Endodermal cell (in vitro differentiated cells): ENCODE measurements at regions not wholly inside any gene's neighbourhood (a gene's known extent, or its start where the extent isn't known, plus 50 kb on each side); places are given as distances from the start of the nearest gene placed in this dataset.

Experiments
- DNase-seq: peaks from one replicate; pipeline ENCODE4 v3.0.0-alpha.2; 2017
- H3K27ac ChIP-seq: 2 replicates; pipeline ENCODE4 v1.5.1; 2013; ENCODE audit warnings: mild to moderate bottlenecking, low read depth, low read length, moderate library complexity
- H3K27me3 ChIP-seq: 2 replicates; pipeline ENCODE4 v1.6.1; 2013; ENCODE audit warnings: mild to moderate bottlenecking, low read length, moderate library complexity; ENCODE audit not compliant: insufficient read depth, control insufficient read depth, poor library complexity, severe bottlenecking
- H3K36me3 ChIP-seq: 2 replicates; pipeline ENCODE4 v1.7.0; 2013; ENCODE audit warnings: mild to moderate bottlenecking, low read length, moderate library complexity; ENCODE audit not compliant: control insufficient read depth, insufficient read depth
- H3K4me1 ChIP-seq: one replicate; pipeline ENCODE4 v1.7.0; 2013; ENCODE audit warnings: low read length; ENCODE audit not compliant: control insufficient read depth, insufficient read depth
- H3K4me3 ChIP-seq: 2 replicates; pipeline ENCODE4 v1.5.1; 2013; ENCODE audit warnings: mild to moderate bottlenecking, low read length, moderate library complexity
- H3K9ac ChIP-seq: 2 replicates; pipeline ENCODE4 v1.6.1; 2013; ENCODE audit warnings: mild to moderate bottlenecking, low read length, moderate library complexity; ENCODE audit not compliant: poor library complexity, severe bottlenecking; ENCODE audit errors: extremely low read depth
- H3K9me3 ChIP-seq: 2 replicates; pipeline ENCODE4 v1.6.1; 2013; ENCODE audit warnings: mild to moderate bottlenecking, low read length, moderate library complexity; ENCODE audit not compliant: control insufficient read depth
- H3K27ac Mint-ChIP-seq: 2 replicates; pipeline ENCODE4 v1.8.0; 2020; ENCODE audit warnings: mixed read lengths
- H3K27me3 Mint-ChIP-seq: 2 replicates; pipeline ENCODE4 v1.8.0; 2021; ENCODE audit warnings: mild to moderate bottlenecking, mixed read lengths; ENCODE audit not compliant: insufficient read depth
- H3K36me3 Mint-ChIP-seq: 2 replicates; pipeline ENCODE4 v1.8.0; 2020; ENCODE audit warnings: low read depth, mixed read lengths
- H3K4me1 Mint-ChIP-seq: 2 replicates; pipeline ENCODE4 v1.8.0; 2020; ENCODE audit warnings: mixed read lengths
- H3K4me3 Mint-ChIP-seq: 2 replicates; pipeline ENCODE4 v1.8.0; 2020; ENCODE audit warnings: mild to moderate bottlenecking, moderate library complexity, mixed read lengths
- H3K9me3 Mint-ChIP-seq: 2 replicates; pipeline ENCODE4 v1.8.0; 2020; ENCODE audit warnings: mild to moderate bottlenecking, mixed read lengths
- CTCF ChIP-seq: fragments of 200-600 bp; sonication (generic); conservative IDR thresholded peaks from 2 replicates; pipeline ENCODE4 v1.5.0; 2021; ENCODE audit warnings: antibody characterized with exemption, mild to moderate bottlenecking
- WGBS, 2 experiments: methylation state at CpG; one replicate each; pipeline versions ENCODE4 v1.1.5 to v1.1.7; 2013; ENCODE audit warnings: missing lambda C conversion rate in 2 of 2, mixed read lengths in 1 of 2; ENCODE audit not compliant: insufficient coverage in 1 of 2, insufficient read length in 1 of 2; 5-methylcytosine and 5-hydroxymethylcytosine counted together

DNA sequence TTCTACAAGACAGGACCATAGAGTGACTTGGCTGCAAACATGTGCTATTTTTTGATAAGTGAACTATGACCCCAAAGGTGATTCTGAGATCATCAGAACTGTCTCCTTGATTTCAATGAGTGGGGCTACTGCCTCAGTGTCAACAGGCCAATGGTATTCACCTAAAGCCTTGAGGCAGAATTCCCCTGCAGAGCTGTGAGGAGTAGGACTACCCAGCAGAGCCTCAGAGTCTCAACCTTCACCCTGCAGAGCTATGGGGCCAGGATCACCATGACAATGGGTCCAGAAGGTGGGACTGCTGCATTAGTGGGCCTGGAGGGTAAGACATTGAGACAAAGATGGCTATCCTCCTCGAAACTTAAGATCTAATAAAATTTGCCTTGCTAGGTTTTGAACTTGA is 1668.2 kb upstream of the SLC39A10 start:
- no peaks in the 10 kb centered on the region for H3K4me1 Mint-ChIP-seq
- no peak for DNase-seq
- no peak for TF ChIP-seq CTCF
- H3K4me1 ChIP-seq: no peaks in the 10 kb centered on the region
- H3K4me3 ChIP-seq: no peak overlapping the region
- H3K36me3 ChIP-seq: no peaks in the 10 kb centered on the region
- no peak overlapping the region for H3K4me3 Mint-ChIP-seq
- no peaks in the 10 kb centered on the region for H3K9me3 Mint-ChIP-seq
- no peak overlapping the region for H3K27ac Mint-ChIP-seq
- H3K9ac ChIP-seq: no peak overlapping the region
- no peaks in the 10 kb centered on the region for H3K36me3 Mint-ChIP-seq
- 80 to 100% methylated on average over 1 of the region's 1 CpG for WGBS, 2 experiments
- H3K27me3 Mint-ChIP-seq: no peaks in the 10 kb centered on the region
- no peaks in the 10 kb centered on the region for H3K27me3 ChIP-seq
- H3K27ac ChIP-seq: no peak overlapping the region
- H3K9me3 ChIP-seq: no peaks in the 10 kb centered on the region

DNA sequence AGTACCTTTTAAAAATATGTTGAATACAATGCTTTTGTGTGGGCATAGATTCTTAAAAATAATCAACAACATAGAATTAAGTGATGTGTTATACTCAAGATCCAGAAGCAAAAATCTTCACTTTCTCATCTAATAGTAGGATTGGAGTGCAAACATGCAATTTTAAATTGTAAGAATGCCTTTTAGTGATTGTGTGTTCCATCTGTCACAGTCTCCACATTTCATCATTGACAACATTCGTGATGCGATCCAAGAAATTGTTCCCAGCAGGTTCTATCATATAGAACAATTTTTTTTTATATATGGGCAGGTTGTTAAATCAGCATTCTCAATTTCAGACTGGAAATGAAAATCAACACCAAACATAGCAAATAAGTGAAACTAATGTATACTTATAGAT is 1671.8 kb upstream of the SLC39A10 start:
- Histone ChIP-seq H3K4me3 (no peak overlapping the region), H3K27me3 (no peaks in the 10 kb centered on the region), H3K9me3 (no peaks in the 10 kb centered on the region), H3K9ac (no peak overlapping the region), H3K27ac (no peak overlapping the region), H3K4me1 (no peaks in the 10 kb centered on the region), H3K36me3 (no peaks in the 10 kb centered on the region)
- no peak for TF ChIP-seq CTCF
- DNase-seq: no peak
- Mint-ChIP-seq H3K4me1 (peaks cover 5% of the 10 kb centered on the region), H3K36me3 (no peaks in the 10 kb centered on the region), H3K27ac (no peak overlapping the region), H3K4me3 (no peak overlapping the region), H3K9me3 (no peaks in the 10 kb centered on the region), H3K27me3 (no peaks in the 10 kb centered on the region)
- 95% methylated on average over 2 of the region's 2 CpGs; no CpG with 5 or more reads in 1 of the 2 experiments for WGBS, 2 experiments

DNA sequence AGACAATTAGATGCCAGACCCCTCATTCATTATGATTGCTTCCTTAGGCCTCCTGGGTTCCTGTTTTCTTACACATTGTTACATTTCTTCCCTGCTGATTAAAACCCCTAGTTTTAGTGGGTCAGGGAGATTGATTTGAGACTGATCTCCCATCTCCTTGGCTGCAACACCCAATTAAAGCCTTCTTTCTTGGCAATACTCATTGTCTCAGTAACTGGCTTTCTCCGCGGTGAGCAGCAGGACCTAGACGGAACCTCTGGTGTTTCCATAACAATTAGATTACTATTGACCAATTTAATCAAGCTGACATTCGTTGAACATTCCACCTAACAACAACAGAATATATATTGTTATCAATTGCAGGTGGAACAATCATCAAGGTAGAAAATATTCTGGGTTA is 1676.4 kb upstream of the SLC39A10 start:
- no peak overlapping the region for H3K9ac ChIP-seq
- H3K27me3 Mint-ChIP-seq: no peaks in the 10 kb centered on the region
- TF ChIP-seq CTCF: no peak
- no peaks in the 10 kb centered on the region for H3K4me1 ChIP-seq
- peaks cover 23% of the 10 kb centered on the region for H3K9me3 ChIP-seq
- WGBS, 2 experiments: 51% methylated on average over 3 of the region's 4 CpGs; no CpG with 5 or more reads in 1 of the 2 experiments
- peaks cover 26% of the 10 kb centered on the region for H3K9me3 Mint-ChIP-seq
- peak overlapping the region; percentile 81 for H3K27ac Mint-ChIP-seq
- no peak overlapping the region for H3K4me3 Mint-ChIP-seq
- no peak overlapping the region for H3K27ac ChIP-seq
- peaks cover 7% of the 10 kb centered on the region for H3K36me3 Mint-ChIP-seq
- no peaks in the 10 kb centered on the region for H3K36me3 ChIP-seq
- H3K4me1 Mint-ChIP-seq: peaks cover 5% of the 10 kb centered on the region
- DNase-seq: no peak
- no peak overlapping the region for H3K4me3 ChIP-seq
- no peaks in the 10 kb centered on the region for H3K27me3 ChIP-seq
